ENCODE measurements at regions not wholly inside any gene's neighbourhood (a gene's known extent, or its start where the extent isn't known, plus 50 kb on each side); places are given as distances from the start of the nearest gene placed in this dataset.

GRCh38 chr14:53360829-53361228 is 207.7 kb upstream of the DDHD1 start:
- TF ChIP-seq EZH2 (IDR thresholded peaks at IDR 0.05; ENCODE audit: low read length, unreplicated experiment) (no peak), EZH2phosphoT487 (IDR thresholded peaks at IDR 0.05; ENCODE audit: borderline replicate concordance, low read length) (no peak)
- TF ChIP-seq, protein P1, sequence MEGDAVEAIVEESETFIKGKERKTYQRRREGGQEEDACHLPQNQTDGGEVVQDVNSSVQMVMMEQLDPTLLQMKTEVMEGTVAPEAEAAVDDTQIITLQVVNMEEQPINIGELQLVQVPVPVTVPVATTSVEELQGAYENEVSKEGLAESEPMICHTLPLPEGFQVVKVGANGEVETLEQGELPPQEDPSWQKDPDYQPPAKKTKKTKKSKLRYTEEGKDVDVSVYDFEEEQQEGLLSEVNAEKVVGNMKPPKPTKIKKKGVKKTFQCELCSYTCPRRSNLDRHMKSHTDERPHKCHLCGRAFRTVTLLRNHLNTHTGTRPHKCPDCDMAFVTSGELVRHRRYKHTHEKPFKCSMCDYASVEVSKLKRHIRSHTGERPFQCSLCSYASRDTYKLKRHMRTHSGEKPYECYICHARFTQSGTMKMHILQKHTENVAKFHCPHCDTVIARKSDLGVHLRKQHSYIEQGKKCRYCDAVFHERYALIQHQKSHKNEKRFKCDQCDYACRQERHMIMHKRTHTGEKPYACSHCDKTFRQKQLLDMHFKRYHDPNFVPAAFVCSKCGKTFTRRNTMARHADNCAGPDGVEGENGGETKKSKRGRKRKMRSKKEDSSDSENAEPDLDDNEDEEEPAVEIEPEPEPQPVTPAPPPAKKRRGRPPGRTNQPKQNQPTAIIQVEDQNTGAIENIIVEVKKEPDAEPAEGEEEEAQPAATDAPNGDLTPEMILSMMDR (conservative IDR thresholded peaks at IDR 0.05; ENCODE audit: low read depth, low read length) = no peak

All from PC-3 (cell line).